Neural cell (in vitro differentiated cells): ENCODE measurements at regions not wholly inside any gene's neighbourhood (a gene's known extent, or its start where the extent isn't known, plus 50 kb on each side); places are given as distances from the start of the nearest gene placed in this dataset.

Source experiments
- H2AFZ ChIP-seq: fragments of 200-600, 300-800 bp; sonication (generic), shearing (Covaris generic); 2 replicates; pipeline ENCODE4 v1.6.0; 2014; ENCODE audit warnings: low read depth, mild to moderate bottlenecking, antibody characterized with exemption, low read length, moderate library complexity
- H3F3A ChIP-seq: fragments of 200-600 bp; shearing (Covaris generic); 2 replicates; pipeline ENCODE4 v1.6.1; 2016; ENCODE audit warnings: mild to moderate bottlenecking, moderate library complexity, mixed read lengths, antibody characterized with exemption, low read length; ENCODE audit not compliant: insufficient read depth, poor library complexity, severe bottlenecking
- H3K27ac ChIP-seq: fragments of 200-600, 300-800 bp; sonication (generic), shearing (Covaris generic); 2 replicates; pipeline ENCODE4 v1.5.1; 2014; ENCODE audit warnings: mild to moderate bottlenecking, low read length, moderate library complexity
- H3K27me3 ChIP-seq: fragments of 300-800, 200-600 bp; sonication (generic), shearing (Covaris generic); 2 replicates; pipeline ENCODE4 v1.6.0; 2014; ENCODE audit warnings: mild to moderate bottlenecking, low read depth, low read length, moderate library complexity; ENCODE audit not compliant: insufficient read depth
- H3K36me3 ChIP-seq: fragments of 300-800, 200-600 bp; sonication (generic), shearing (Covaris generic); 2 replicates; pipeline ENCODE4 v1.5.1; 2014; ENCODE audit warnings: mild to moderate bottlenecking, antibody characterized with exemption, low read length, moderate library complexity; ENCODE audit not compliant: insufficient read depth
- H3K4me2 ChIP-seq: fragments of 300-800, 200-600 bp; sonication (generic), shearing (Covaris generic); 2 replicates; pipeline ENCODE4 v1.6.0; 2014; ENCODE audit warnings: mild to moderate bottlenecking, low read length
- H3K4me3 ChIP-seq: fragments of 300-800, 200-600 bp; sonication (generic), shearing (Covaris generic); 2 replicates; pipeline ENCODE4 v1.5.1; 2014; ENCODE audit warnings: mild to moderate bottlenecking, low read length, moderate library complexity
- H3K79me2 ChIP-seq: fragments of 200-600 bp; shearing (Covaris generic); replicated peaks from 2 replicates; pipeline ENCODE4 v1.6.0; 2014; ENCODE audit warnings: mild to moderate bottlenecking, low read length, moderate library complexity; ENCODE audit not compliant: insufficient read depth
- H3K9ac ChIP-seq: fragments of 300-800, 200-600 bp; sonication (generic), shearing (Covaris generic); 2 replicates; pipeline ENCODE4 v1.6.1; 2016; ENCODE audit warnings: mild to moderate bottlenecking, low read length, mixed read lengths
- H3K9me2 ChIP-seq: fragments of 200-600 bp; shearing (Covaris generic); 2 replicates; pipeline ENCODE4 v1.6.1; 2016; ENCODE audit warnings: mild to moderate bottlenecking, low read length, mixed read lengths; ENCODE audit not compliant: insufficient read depth
- H3K9me3 ChIP-seq: fragments of 200-600, 300-800 bp; sonication (generic), shearing (Covaris generic); 2 replicates; pipeline ENCODE4 v1.6.1; 2016; ENCODE audit warnings: mild to moderate bottlenecking, mixed run types, low read length, moderate library complexity, mixed read lengths
- H4K20me1 ChIP-seq: fragments of 200-600 bp; shearing (Covaris generic); 2 replicates; pipeline ENCODE4 v1.6.1; 2016; ENCODE audit warnings: mild to moderate bottlenecking, mixed run types; ENCODE audit not compliant: insufficient read depth
- EP300 ChIP-seq: fragments of 450-650 bp; conservative IDR thresholded peaks from 2 replicates; pipeline ENCODE4 v1.6.1; 2014; ENCODE audit warnings: antibody characterized with exemption, mild to moderate bottlenecking, moderate library complexity; ENCODE audit not compliant: poor library complexity, severe bottlenecking
- EZH2 ChIP-seq: fragments of 200-600, 300-800 bp; shearing (Covaris generic), sonication (generic); IDR thresholded peaks from 2 replicates; pipeline ENCODE4 v1.6.1; 2014; ENCODE audit warnings: antibody characterized with exemption, low read length, borderline replicate concordance, mild to moderate bottlenecking; ENCODE audit not compliant: insufficient read depth, poor library complexity, severe bottlenecking
- MXI1 ChIP-seq: fragments of 450-650 bp; conservative IDR thresholded peaks from 2 replicates; pipeline ENCODE4 v1.6.1; 2014; ENCODE audit warnings: antibody characterized with exemption, mild to moderate bottlenecking; ENCODE audit not compliant: poor library complexity, severe bottlenecking
- POLR2AphosphoS5 ChIP-seq: IDR thresholded peaks from 2 replicates; pipeline ENCODE4 v1.6.1; 2012
- RAD21 ChIP-seq: fragments of 450-650 bp; conservative IDR thresholded peaks from 2 replicates; pipeline ENCODE4 v1.6.1; 2014; ENCODE audit warnings: antibody characterized with exemption, mild to moderate bottlenecking, moderate library complexity
- SMC3 ChIP-seq: fragments of 450-650 bp; conservative IDR thresholded peaks from 2 replicates; pipeline ENCODE4 v1.6.1; 2014; ENCODE audit warnings: antibody characterized with exemption, mild to moderate bottlenecking, moderate library complexity; ENCODE audit not compliant: poor library complexity
- TAF1 ChIP-seq: IDR thresholded peaks from 2 replicates; pipeline ENCODE4 v1.6.1; 2012; ENCODE audit warnings: low read depth
- TF ChIP-seq, protein P1 (sequence below): fragments of 450-650 bp; IDR thresholded peaks from 2 replicates; pipeline ENCODE4 v1.5.1; 2014; ENCODE audit warnings: antibody characterized with exemption, mild to moderate bottlenecking, moderate library complexity; ENCODE audit not compliant: poor library complexity, severe bottlenecking
- TF ChIP-seq, protein P2 (sequence below): IDR thresholded peaks from 2 replicates; pipeline ENCODE4 v1.6.1; 2012; ENCODE audit warnings: borderline replicate concordance

DNA sequence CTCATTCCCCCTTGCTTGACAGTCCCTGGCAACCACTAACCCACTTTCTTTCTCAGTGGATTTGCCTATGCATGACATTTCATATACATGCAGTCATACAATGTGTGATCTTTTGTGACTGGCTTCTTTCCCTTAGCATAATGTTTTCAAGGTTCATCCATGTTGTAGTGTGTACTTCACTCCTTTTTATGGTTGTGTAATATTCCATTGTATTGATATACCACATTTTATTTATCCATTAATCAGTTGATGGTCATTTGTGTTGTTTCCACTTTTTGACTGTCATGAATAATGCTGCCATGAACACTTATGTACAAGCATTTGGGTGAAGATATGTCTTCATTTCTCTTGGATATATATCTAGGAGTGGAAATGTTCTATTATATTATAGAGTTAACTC lies 127.7 kb upstream of the GRIK3 start:
- no peak overlapping the region for H3K27ac ChIP-seq
- no peaks in the 10 kb centered on the region for H3K36me3 ChIP-seq
- no peak overlapping the region for H2AFZ ChIP-seq
- H3K9me2 ChIP-seq = no peaks in the 10 kb centered on the region
- H3K9ac ChIP-seq = no peak overlapping the region
- no peaks in the 10 kb centered on the region for H3K79me2 ChIP-seq
- no peaks in the 10 kb centered on the region for H4K20me1 ChIP-seq
- no peaks in the 10 kb centered on the region for H3K27me3 ChIP-seq
- no peaks in the 10 kb centered on the region for H3K9me3 ChIP-seq
- no peaks in the 10 kb centered on the region for H3F3A ChIP-seq
- no peak for TF ChIP-seq EP300
- TF ChIP-seq, protein P1, sequence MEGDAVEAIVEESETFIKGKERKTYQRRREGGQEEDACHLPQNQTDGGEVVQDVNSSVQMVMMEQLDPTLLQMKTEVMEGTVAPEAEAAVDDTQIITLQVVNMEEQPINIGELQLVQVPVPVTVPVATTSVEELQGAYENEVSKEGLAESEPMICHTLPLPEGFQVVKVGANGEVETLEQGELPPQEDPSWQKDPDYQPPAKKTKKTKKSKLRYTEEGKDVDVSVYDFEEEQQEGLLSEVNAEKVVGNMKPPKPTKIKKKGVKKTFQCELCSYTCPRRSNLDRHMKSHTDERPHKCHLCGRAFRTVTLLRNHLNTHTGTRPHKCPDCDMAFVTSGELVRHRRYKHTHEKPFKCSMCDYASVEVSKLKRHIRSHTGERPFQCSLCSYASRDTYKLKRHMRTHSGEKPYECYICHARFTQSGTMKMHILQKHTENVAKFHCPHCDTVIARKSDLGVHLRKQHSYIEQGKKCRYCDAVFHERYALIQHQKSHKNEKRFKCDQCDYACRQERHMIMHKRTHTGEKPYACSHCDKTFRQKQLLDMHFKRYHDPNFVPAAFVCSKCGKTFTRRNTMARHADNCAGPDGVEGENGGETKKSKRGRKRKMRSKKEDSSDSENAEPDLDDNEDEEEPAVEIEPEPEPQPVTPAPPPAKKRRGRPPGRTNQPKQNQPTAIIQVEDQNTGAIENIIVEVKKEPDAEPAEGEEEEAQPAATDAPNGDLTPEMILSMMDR = no peak
- no peak for TF ChIP-seq EZH2
- TF ChIP-seq POLR2AphosphoS5 = no peak
- TF ChIP-seq, protein P2, sequence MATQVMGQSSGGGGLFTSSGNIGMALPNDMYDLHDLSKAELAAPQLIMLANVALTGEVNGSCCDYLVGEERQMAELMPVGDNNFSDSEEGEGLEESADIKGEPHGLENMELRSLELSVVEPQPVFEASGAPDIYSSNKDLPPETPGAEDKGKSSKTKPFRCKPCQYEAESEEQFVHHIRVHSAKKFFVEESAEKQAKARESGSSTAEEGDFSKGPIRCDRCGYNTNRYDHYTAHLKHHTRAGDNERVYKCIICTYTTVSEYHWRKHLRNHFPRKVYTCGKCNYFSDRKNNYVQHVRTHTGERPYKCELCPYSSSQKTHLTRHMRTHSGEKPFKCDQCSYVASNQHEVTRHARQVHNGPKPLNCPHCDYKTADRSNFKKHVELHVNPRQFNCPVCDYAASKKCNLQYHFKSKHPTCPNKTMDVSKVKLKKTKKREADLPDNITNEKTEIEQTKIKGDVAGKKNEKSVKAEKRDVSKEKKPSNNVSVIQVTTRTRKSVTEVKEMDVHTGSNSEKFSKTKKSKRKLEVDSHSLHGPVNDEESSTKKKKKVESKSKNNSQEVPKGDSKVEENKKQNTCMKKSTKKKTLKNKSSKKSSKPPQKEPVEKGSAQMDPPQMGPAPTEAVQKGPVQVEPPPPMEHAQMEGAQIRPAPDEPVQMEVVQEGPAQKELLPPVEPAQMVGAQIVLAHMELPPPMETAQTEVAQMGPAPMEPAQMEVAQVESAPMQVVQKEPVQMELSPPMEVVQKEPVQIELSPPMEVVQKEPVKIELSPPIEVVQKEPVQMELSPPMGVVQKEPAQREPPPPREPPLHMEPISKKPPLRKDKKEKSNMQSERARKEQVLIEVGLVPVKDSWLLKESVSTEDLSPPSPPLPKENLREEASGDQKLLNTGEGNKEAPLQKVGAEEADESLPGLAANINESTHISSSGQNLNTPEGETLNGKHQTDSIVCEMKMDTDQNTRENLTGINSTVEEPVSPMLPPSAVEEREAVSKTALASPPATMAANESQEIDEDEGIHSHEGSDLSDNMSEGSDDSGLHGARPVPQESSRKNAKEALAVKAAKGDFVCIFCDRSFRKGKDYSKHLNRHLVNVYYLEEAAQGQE = no peak
- no peak for TF ChIP-seq TAF1
- TF ChIP-seq MXI1 = no peak
- TF ChIP-seq RAD21 = no peak
- TF ChIP-seq SMC3 = no peak
- no peak overlapping the region for H3K4me2 ChIP-seq
- no peak overlapping the region for H3K4me3 ChIP-seq

- no peak for TF ChIP-seq MXI1
- TF ChIP-seq POLR2AphosphoS5 = no peak
- Histone ChIP-seq H3K27me3 (no peaks in the 10 kb centered on the region), H3K9ac (no peak overlapping the region), H3K79me2 (no peaks in the 10 kb centered on the region), H3K9me3 (no peaks in the 10 kb centered on the region), H3K4me2 (no peak overlapping the region), H4K20me1 (no peaks in the 10 kb centered on the region), H3K4me3 (no peak overlapping the region), H3K9me2 (no peaks in the 10 kb centered on the region), H3F3A (no peaks in the 10 kb centered on the region), H3K36me3 (no peaks in the 10 kb centered on the region), H2AFZ (no peak overlapping the region), H3K27ac (no peak overlapping the region)
These were observed 131.7 kb upstream of the GRIK3 start for GRCh38 chr1:37166005-37166404.

- H3K4me3 ChIP-seq = no peak overlapping the region
- H3K79me2 ChIP-seq = no peaks in the 10 kb centered on the region
- H3K9ac ChIP-seq = no peak overlapping the region
- H3K36me3 ChIP-seq = no peaks in the 10 kb centered on the region
- no peaks in the 10 kb centered on the region for H4K20me1 ChIP-seq
- TF ChIP-seq EP300 (no peak), POLR2AphosphoS5 (no peak), EZH2 (no peak), TAF1 (no peak)
- TF ChIP-seq, protein P1 = no peak
- TF ChIP-seq, protein P2 = no peak
- H2AFZ ChIP-seq = no peak overlapping the region
- H3K27ac ChIP-seq = no peak overlapping the region
- no peaks in the 10 kb centered on the region for H3F3A ChIP-seq
- no peaks in the 10 kb centered on the region for H3K27me3 ChIP-seq
- H3K9me3 ChIP-seq = no peaks in the 10 kb centered on the region
- H3K4me2 ChIP-seq = no peak overlapping the region
- no peaks in the 10 kb centered on the region for H3K9me2 ChIP-seq
These were observed 133.2 kb upstream of the GRIK3 start for GRCh38 chr1:37167479-37167878.
